Endodermal cell (in vitro differentiated cells): ENCODE measurements at regions not wholly inside any gene's neighbourhood (a gene's known extent, or its start where the extent isn't known, plus 50 kb on each side); places are given as distances from the start of the nearest gene placed in this dataset.
A peak's percentile ranks its signal among the peaks of the same experiment; 100 is the strongest.

ENCODE experiments used
- DNase-seq: peaks from one replicate; pipeline ENCODE4 v3.0.0-alpha.2; 2017
- H3K27ac ChIP-seq: 2 replicates; pipeline ENCODE4 v1.5.1; 2013; ENCODE audit warnings: mild to moderate bottlenecking, low read depth, low read length, moderate library complexity
- H3K27me3 ChIP-seq: 2 replicates; pipeline ENCODE4 v1.6.1; 2013; ENCODE audit warnings: mild to moderate bottlenecking, low read length, moderate library complexity; ENCODE audit not compliant: insufficient read depth, control insufficient read depth, poor library complexity, severe bottlenecking
- H3K36me3 ChIP-seq: 2 replicates; pipeline ENCODE4 v1.7.0; 2013; ENCODE audit warnings: mild to moderate bottlenecking, low read length, moderate library complexity; ENCODE audit not compliant: control insufficient read depth, insufficient read depth
- H3K4me1 ChIP-seq: one replicate; pipeline ENCODE4 v1.7.0; 2013; ENCODE audit warnings: low read length; ENCODE audit not compliant: control insufficient read depth, insufficient read depth
- H3K4me3 ChIP-seq: 2 replicates; pipeline ENCODE4 v1.5.1; 2013; ENCODE audit warnings: mild to moderate bottlenecking, low read length, moderate library complexity
- H3K9ac ChIP-seq: 2 replicates; pipeline ENCODE4 v1.6.1; 2013; ENCODE audit warnings: mild to moderate bottlenecking, low read length, moderate library complexity; ENCODE audit not compliant: poor library complexity, severe bottlenecking; ENCODE audit errors: extremely low read depth
- H3K9me3 ChIP-seq: 2 replicates; pipeline ENCODE4 v1.6.1; 2013; ENCODE audit warnings: mild to moderate bottlenecking, low read length, moderate library complexity; ENCODE audit not compliant: control insufficient read depth
- H3K27ac Mint-ChIP-seq: 2 replicates; pipeline ENCODE4 v1.8.0; 2020; ENCODE audit warnings: mixed read lengths
- H3K27me3 Mint-ChIP-seq: 2 replicates; pipeline ENCODE4 v1.8.0; 2021; ENCODE audit warnings: mild to moderate bottlenecking, mixed read lengths; ENCODE audit not compliant: insufficient read depth
- H3K36me3 Mint-ChIP-seq: 2 replicates; pipeline ENCODE4 v1.8.0; 2020; ENCODE audit warnings: low read depth, mixed read lengths
- H3K4me1 Mint-ChIP-seq: 2 replicates; pipeline ENCODE4 v1.8.0; 2020; ENCODE audit warnings: mixed read lengths
- H3K4me3 Mint-ChIP-seq: 2 replicates; pipeline ENCODE4 v1.8.0; 2020; ENCODE audit warnings: mild to moderate bottlenecking, moderate library complexity, mixed read lengths
- H3K9me3 Mint-ChIP-seq: 2 replicates; pipeline ENCODE4 v1.8.0; 2020; ENCODE audit warnings: mild to moderate bottlenecking, mixed read lengths
- CTCF ChIP-seq: fragments of 200-600 bp; sonication (generic); conservative IDR thresholded peaks from 2 replicates; pipeline ENCODE4 v1.5.0; 2021; ENCODE audit warnings: antibody characterized with exemption, mild to moderate bottlenecking
- WGBS, 2 experiments: methylation state at CpG; one replicate each; pipeline versions ENCODE4 v1.1.5 to v1.1.7; 2013; ENCODE audit warnings: missing lambda C conversion rate in 2 of 2, mixed read lengths in 1 of 2; ENCODE audit not compliant: insufficient coverage in 1 of 2, insufficient read length in 1 of 2; 5-methylcytosine and 5-hydroxymethylcytosine counted together

DNA sequence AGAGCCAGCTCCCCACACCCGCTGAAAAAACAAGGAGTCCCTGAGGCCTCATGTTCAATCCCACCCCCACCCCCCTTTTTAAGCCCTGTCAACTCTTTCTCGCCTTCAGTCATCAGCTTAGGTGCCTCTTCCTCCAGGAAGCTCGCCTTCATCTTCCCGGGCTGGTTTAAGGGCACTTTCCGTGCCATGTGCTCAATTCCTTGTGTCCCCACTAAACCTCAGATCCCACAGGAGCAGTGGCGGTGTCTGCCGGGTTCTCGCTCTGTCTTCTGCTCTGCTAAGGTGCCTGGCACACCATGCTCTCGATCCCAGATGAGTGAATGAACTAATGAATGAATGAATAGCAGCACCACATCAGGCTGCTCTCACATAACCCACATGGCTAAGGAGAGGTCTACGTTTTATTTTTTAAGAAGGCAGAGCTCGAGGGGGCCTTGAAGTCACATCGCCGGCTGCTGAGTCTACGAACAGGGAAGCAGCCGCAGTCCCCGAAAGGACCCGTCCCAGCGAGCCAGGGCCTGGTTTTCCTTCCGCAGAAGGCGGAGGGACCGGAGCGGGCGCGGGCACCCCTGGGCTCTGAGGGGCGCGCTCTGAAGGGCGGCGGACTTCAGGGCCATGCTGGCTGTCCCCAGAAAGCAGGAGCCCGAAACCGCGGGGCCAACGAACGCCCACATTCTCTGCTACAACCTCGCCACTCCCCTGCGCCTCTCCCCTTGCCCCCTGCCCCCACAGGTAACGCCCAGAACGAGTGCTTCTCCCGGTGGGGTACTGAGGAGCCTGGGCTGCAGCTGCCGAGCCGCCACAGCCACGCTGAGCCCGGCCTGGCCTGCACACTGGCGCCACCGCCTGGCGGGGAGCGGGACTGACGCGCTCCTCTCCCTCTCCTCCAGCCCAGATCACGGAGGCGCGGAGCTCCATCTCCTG lies 73.4 kb upstream of the KCNMA1 start:
- H3K4me3 Mint-ChIP-seq = peak overlapping the region; percentile 42

GRCh38 chr10:77710081-77710551 lies 72.5 kb upstream of the KCNMA1 start:
- WGBS, 2 experiments = 44 to 69% methylated on average over 6 to 14 of the region's 14 CpGs
- H3K27ac Mint-ChIP-seq = no peak overlapping the region

More for the DNA sequence above, 73.4 kb upstream of the KCNMA1 start:
- H3K4me1 Mint-ChIP-seq = peaks cover 23% of the 10 kb centered on the region
- peaks cover 30% of the 10 kb centered on the region for H3K27me3 Mint-ChIP-seq
- 25 to 58% methylated on average over 12 to 51 of the region's 51 CpGs for WGBS, 2 experiments
- H3K9me3 Mint-ChIP-seq = no peaks in the 10 kb centered on the region
- no peaks in the 10 kb centered on the region for H3K9me3 ChIP-seq
- peak overlapping the region; percentile 41 for H3K4me3 ChIP-seq
- peaks cover 12% of the 10 kb centered on the region for H3K4me1 ChIP-seq
- no peak overlapping the region for H3K27ac ChIP-seq
- no peaks in the 10 kb centered on the region for H3K36me3 Mint-ChIP-seq
- DNase-seq = peak; percentile 96
- H3K27ac Mint-ChIP-seq = no peak overlapping the region
- H3K27me3 ChIP-seq = peaks cover 10% of the 10 kb centered on the region
- H3K36me3 ChIP-seq = no peaks in the 10 kb centered on the region
- TF ChIP-seq CTCF = peak; percentile 96
- no peak overlapping the region for H3K9ac ChIP-seq

DNA sequence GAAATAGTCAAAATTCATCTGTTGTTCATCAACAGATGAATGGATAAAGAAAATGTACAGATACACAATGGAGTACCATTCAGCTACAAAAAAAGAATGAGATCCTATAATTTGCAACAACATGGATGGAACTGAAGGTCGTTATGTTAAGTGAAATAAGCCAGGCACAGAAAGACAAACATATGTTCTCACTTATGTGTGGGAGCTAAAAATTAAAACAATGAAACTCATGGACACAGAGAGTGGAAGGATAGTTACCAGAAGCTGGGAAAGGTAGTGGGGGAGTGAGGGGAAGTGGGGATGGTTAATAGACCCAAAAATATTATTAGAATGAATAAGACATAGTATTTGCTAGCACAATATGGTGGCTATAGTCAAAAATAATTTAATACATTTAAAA lies 70.0 kb upstream of the KCNMA1 start:
- Histone ChIP-seq H3K9ac (no peak overlapping the region), H3K4me3 (no peak overlapping the region), H3K9me3 (no peaks in the 10 kb centered on the region), H3K27me3 (peaks cover 10% of the 10 kb centered on the region), H3K4me1 (peaks cover 5% of the 10 kb centered on the region), H3K36me3 (no peaks in the 10 kb centered on the region), H3K27ac (no peak overlapping the region)
- Mint-ChIP-seq H3K27me3 (peaks cover 20% of the 10 kb centered on the region), H3K27ac (no peak overlapping the region), H3K4me3 (no peak overlapping the region), H3K9me3 (no peaks in the 10 kb centered on the region), H3K4me1 (peaks cover 14% of the 10 kb centered on the region), H3K36me3 (no peaks in the 10 kb centered on the region)
- no peak for DNase-seq
- TF ChIP-seq CTCF = no peak
- WGBS, 2 experiments = 45 to 80% methylated on average over 1 of the region's 1 CpG

More at GRCh38 chr10:77710081-77710551, 72.5 kb upstream of the KCNMA1 start:
- H3K9me3 ChIP-seq = no peaks in the 10 kb centered on the region
- Mint-ChIP-seq H3K4me1 (peaks cover 23% of the 10 kb centered on the region), H3K9me3 (no peaks in the 10 kb centered on the region), H3K4me3 (peak overlapping the region; percentile 42), H3K27me3 (peaks cover 30% of the 10 kb centered on the region), H3K36me3 (no peaks in the 10 kb centered on the region)
- no peak overlapping the region for H3K9ac ChIP-seq
- TF ChIP-seq CTCF = no peak
- no peaks in the 10 kb centered on the region for H3K36me3 ChIP-seq
- H3K27me3 ChIP-seq = peaks cover 10% of the 10 kb centered on the region
- DNase-seq = peak; percentile 88
- peaks cover 12% of the 10 kb centered on the region for H3K4me1 ChIP-seq
- H3K4me3 ChIP-seq = no peak overlapping the region
- no peak overlapping the region for H3K27ac ChIP-seq
